ENCODE measurements at regions not wholly inside any gene's neighbourhood (a gene's known extent, or its start where the extent isn't known, plus 50 kb on each side); places are given as distances from the start of the nearest gene placed in this dataset.

DNA sequence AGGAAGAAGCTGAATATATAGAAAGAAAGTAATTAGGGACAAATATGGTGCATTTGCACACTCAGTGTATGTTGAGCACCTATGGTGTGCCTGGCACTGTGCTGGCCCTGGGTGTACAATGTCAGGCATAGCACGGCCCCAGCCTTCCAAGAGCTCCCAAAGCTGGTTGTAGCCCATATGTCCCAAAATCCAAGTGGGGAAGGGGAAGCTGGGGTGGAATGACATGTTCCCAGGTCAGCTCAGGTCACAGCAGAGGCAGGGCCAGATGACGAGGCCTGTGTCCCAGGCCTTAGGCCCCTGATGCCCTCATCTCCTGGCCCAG lies 170.0 kb downstream of the VEGFA start:
- Histone ChIP-seq H3K4me1 (ENCODE audit: control insufficient read depth in 1 of 2, insufficient read depth in 2 of 2, low read depth in 1 of 2, low read length in 1 of 2) (peaks cover 0 to 88% of the 10 kb centered on the region in 2 experiments; a peak in 3 of 4 replicates), H3K27me3 (ENCODE audit: insufficient read depth) (no peaks in the 10 kb centered on the region), H3K9me2 (no peaks in the 10 kb centered on the region), H3K4me2 (no peak overlapping the region), H3K36me3 (replicated peaks in 1 of 2; ENCODE audit: control insufficient read depth in 1 of 2, insufficient read depth in 2 of 2, low read length in 1 of 2) (no peaks in the 10 kb centered on the region), H3K9ac (no peak overlapping the region), H3K9me3 (no peaks in the 10 kb centered on the region), H4K20me1 (ENCODE audit: insufficient read depth) (no peaks in the 10 kb centered on the region), H2AFZ (ENCODE audit: low read depth) (no peak overlapping the region), H3K4me3 (ENCODE audit: low read depth in 2 of 2, low read length in 1 of 2) (no peak overlapping the region), H3F3A (replicated peaks; ENCODE audit: insufficient read depth) (no peaks in the 10 kb centered on the region), H3K79me2 (ENCODE audit: insufficient read depth) (no peaks in the 10 kb centered on the region), H3K27ac (ENCODE audit: low read depth in 2 of 2, low read length in 1 of 2) (peak overlapping the region in 1 of 2 experiments; percentile 100; a peak in 2 of 4 replicates)
- no CpG with 5 or more reads among the region's 2 CpGs for WGBS (ENCODE audit: low lambda C conversion rate)
- ChIA-PET CTCF (interaction anchor here (0.7 to 10.4 kb wide), 15 partner anchors 10 to 274 kb away, joined by 3 to 121 read pairs (median 9); no protein-coding TSS in a partner anchor), POLR2A (interaction anchor here (1.1 to 3.1 kb wide), 4 partner anchors 51 to 170 kb away, joined by 3 to 10 read pairs (median 8); partner anchors contain the start of gene VEGFA)
- DNase-seq = no peak
- TF ChIP-seq YY1 (IDR thresholded peaks at IDR 0.05; ENCODE audit: low read depth) (no peak), NFIC (IDR thresholded peaks at IDR 0.05; ENCODE audit: borderline replicate concordance) (no peak), FOXJ3 (CRISPR knock-in tag; IDR thresholded peaks at IDR 0.05) (no peak), GATA2 (CRISPR knock-in tag; IDR thresholded peaks at IDR 0.05) (no peak), TEAD4 (IDR thresholded peaks at IDR 0.05; ENCODE audit: borderline replicate concordance, insufficient read depth) (no peak)

DNA sequence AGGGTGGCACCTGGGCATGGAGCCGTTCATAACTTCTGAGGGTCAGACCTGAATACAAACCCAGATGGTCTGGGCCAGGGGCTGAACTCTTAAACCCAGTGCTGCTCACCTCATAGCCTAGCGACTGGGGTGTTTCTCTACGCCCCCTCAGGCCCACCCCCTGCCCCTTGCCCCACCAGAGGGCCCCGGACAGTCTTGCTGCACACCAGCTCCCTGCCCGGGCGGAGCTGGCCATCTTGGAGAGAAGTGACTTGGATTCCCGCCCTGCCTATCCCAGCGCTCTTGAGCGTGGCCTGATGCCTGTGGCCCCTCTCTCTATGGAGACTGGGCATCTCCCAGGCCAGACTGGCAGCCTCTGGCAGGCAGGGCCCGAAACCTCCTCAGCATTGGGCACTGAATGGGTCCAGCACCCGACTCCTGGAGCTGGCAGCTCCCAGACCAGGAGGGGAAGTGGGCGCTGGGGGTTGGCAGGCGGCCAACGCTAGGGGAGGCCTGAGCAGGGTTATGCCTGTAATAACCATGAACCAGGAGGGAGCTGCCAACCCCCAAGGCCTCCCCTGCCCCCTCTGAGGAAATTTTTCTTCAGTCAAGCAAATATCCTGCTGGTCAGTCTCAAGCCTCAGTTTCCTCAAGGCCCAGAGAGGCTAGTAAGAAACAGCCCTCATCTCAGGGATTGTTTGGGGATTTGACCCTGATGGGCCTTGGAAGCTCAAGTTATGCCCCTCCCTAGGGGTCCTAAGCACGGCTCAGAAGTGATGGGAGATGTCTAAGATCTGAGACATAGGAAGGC lies 169.5 kb downstream of the VEGFA start:
- Histone ChIP-seq H3K4me2 (no peak overlapping the region), H2AFZ (ENCODE audit: low read depth) (no peak overlapping the region), H3K36me3 (replicated peaks in 1 of 2; ENCODE audit: control insufficient read depth in 1 of 2, insufficient read depth in 2 of 2, low read length in 1 of 2) (no peaks in the 10 kb centered on the region), H3K9me2 (no peaks in the 10 kb centered on the region), H3K27ac (ENCODE audit: low read depth in 2 of 2, low read length in 1 of 2) (peak overlapping the region in 1 of 2 experiments; percentile 100; a peak in 2 of 4 replicates), H3K79me2 (ENCODE audit: insufficient read depth) (no peaks in the 10 kb centered on the region), H3K4me1 (ENCODE audit: control insufficient read depth in 1 of 2, insufficient read depth in 2 of 2, low read depth in 1 of 2, low read length in 1 of 2) (peaks cover 0 to 91% of the 10 kb centered on the region in 2 experiments; a peak in 3 of 4 replicates), H3K27me3 (ENCODE audit: insufficient read depth) (no peaks in the 10 kb centered on the region), H3K9ac (no peak overlapping the region), H3K4me3 (ENCODE audit: low read depth in 2 of 2, low read length in 1 of 2) (no peak overlapping the region), H3K9me3 (no peaks in the 10 kb centered on the region), H3F3A (replicated peaks; ENCODE audit: insufficient read depth) (no peaks in the 10 kb centered on the region), H4K20me1 (ENCODE audit: insufficient read depth) (no peaks in the 10 kb centered on the region)
- WGBS (ENCODE audit: low lambda C conversion rate) = 83% methylated on average over 5 of the region's 15 CpGs
- POLR2A ChIA-PET = interaction anchor here (1.1 to 4.2 kb wide), 5 partner anchors 12 to 169 kb away, joined by 3 to 30 read pairs (median 8); partner anchors contain the start of gene VEGFA
- TF ChIP-seq NFIC (IDR thresholded peaks at IDR 0.05; ENCODE audit: borderline replicate concordance) (peak; percentile 26; the same call in 1 of the 2 replicates), RAD21 (IDR thresholded peaks at IDR 0.05; ENCODE audit: low read length) (no peak)
- DNase-seq = peak; percentile 65
- CTCF ChIA-PET = interaction anchor here (0.7 to 10.4 kb wide), 15 partner anchors 9 to 273 kb away, joined by 3 to 121 read pairs (median 8); no protein-coding TSS in a partner anchor

DNA sequence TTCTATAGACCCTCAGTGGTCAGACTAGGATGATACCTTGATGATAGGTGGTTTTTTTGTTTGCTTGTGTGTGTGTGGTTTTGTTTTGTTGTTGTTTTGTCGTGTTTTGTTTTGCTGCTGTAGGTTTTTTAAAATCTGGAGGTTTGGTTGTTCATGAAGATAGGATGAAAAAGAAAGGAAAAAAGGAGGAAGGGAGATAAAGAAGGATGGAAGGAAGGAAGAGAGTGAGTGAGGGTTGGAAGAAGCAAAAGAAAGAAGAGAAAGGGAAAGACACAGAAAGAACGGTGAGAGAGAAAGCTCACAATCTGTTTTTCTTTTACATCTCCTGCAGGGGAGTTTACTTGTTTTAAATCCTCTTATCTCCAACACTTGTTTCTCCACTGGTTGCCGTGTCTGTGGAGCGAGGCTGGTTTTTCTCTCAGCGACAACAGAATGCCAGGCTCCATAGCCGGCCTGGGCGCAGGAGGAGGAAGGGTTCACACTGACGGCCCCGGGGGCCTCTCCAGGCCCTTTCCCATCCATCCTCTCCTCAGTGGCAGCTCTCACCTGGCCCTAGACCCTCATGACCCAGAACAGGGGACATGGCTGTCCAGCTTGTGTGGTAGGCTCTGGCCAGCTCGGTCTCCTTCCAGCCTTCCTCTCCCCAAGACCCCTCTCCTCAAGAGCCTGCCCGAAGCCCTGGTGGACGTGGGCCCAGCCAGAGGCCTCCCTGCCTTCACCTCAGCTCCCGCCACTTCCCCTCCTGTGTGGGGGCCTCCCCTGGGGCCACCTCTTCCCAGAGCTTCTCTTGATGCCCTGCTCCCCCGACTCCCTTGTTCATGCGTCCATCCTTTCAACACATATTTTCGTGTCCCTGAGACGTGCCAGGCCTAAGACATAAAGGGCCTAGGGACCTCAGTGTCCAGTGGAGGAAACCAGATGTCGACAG lies 168.4 kb downstream of the VEGFA start:
- Histone ChIP-seq H3F3A (replicated peaks; ENCODE audit: insufficient read depth) (no peaks in the 10 kb centered on the region), H3K9me2 (no peaks in the 10 kb centered on the region), H3K4me1 (ENCODE audit: control insufficient read depth in 1 of 2, insufficient read depth in 2 of 2, low read depth in 1 of 2, low read length in 1 of 2) (peaks cover 0 to 94% of the 10 kb centered on the region in 2 experiments; a peak in 3 of 4 replicates), H3K27ac (ENCODE audit: low read depth in 2 of 2, low read length in 1 of 2) (peak overlapping the region in 1 of 2 experiments; percentile 100; a peak in 2 of 4 replicates), H3K4me3 (ENCODE audit: low read depth in 2 of 2, low read length in 1 of 2) (no peak overlapping the region), H4K20me1 (ENCODE audit: insufficient read depth) (no peaks in the 10 kb centered on the region), H3K27me3 (ENCODE audit: insufficient read depth) (no peaks in the 10 kb centered on the region), H3K9ac (no peak overlapping the region), H3K4me2 (no peak overlapping the region), H3K36me3 (replicated peaks in 1 of 2; ENCODE audit: control insufficient read depth in 1 of 2, insufficient read depth in 2 of 2, low read length in 1 of 2) (no peaks in the 10 kb centered on the region), H3K9me3 (no peaks in the 10 kb centered on the region), H2AFZ (ENCODE audit: low read depth) (no peak overlapping the region), H3K79me2 (ENCODE audit: insufficient read depth) (no peaks in the 10 kb centered on the region)
- TF ChIP-seq RCOR1 (IDR thresholded peaks at IDR 0.05; ENCODE audit: low read length) (no peak), RXRA (IDR thresholded peaks at IDR 0.05; ENCODE audit: borderline replicate concordance, low read depth) (no peak), CHD2 (IDR thresholded peaks at IDR 0.05; ENCODE audit: low read length, partially characterized antibody) (peak; percentile 7), GATA2 (CRISPR knock-in tag; IDR thresholded peaks at IDR 0.05) (peak; percentile 74), TCF12 (IDR thresholded peaks at IDR 0.05) (no peak), EP300 (IDR thresholded peaks at IDR 0.05; ENCODE audit: borderline replicate concordance in 1 of 2, low read depth in 1 of 2, low read length in 1 of 2) (peak in 1 of 2 experiments; percentile 63; a peak in 2 of 4 replicates)
- TF ChIP-seq, protein P1, sequence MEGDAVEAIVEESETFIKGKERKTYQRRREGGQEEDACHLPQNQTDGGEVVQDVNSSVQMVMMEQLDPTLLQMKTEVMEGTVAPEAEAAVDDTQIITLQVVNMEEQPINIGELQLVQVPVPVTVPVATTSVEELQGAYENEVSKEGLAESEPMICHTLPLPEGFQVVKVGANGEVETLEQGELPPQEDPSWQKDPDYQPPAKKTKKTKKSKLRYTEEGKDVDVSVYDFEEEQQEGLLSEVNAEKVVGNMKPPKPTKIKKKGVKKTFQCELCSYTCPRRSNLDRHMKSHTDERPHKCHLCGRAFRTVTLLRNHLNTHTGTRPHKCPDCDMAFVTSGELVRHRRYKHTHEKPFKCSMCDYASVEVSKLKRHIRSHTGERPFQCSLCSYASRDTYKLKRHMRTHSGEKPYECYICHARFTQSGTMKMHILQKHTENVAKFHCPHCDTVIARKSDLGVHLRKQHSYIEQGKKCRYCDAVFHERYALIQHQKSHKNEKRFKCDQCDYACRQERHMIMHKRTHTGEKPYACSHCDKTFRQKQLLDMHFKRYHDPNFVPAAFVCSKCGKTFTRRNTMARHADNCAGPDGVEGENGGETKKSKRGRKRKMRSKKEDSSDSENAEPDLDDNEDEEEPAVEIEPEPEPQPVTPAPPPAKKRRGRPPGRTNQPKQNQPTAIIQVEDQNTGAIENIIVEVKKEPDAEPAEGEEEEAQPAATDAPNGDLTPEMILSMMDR (IDR thresholded peaks at IDR 0.05) = no peak
- TF ChIP-seq, protein P2, sequence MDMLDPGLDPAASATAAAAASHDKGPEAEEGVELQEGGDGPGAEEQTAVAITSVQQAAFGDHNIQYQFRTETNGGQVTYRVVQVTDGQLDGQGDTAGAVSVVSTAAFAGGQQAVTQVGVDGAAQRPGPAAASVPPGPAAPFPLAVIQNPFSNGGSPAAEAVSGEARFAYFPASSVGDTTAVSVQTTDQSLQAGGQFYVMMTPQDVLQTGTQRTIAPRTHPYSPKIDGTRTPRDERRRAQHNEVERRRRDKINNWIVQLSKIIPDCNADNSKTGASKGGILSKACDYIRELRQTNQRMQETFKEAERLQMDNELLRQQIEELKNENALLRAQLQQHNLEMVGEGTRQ (IDR thresholded peaks at IDR 0.05; ENCODE audit: borderline replicate concordance, low read depth, low read length) = no peak
- TF ChIP-seq, protein P3, sequence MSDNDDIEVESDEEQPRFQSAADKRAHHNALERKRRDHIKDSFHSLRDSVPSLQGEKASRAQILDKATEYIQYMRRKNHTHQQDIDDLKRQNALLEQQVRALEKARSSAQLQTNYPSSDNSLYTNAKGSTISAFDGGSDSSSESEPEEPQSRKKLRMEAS (IDR thresholded peaks at IDR 0.05; ENCODE audit: low read depth) = no peak
- ChIA-PET POLR2A (interaction anchor here (0.5 to 4.2 kb wide), 12 partner anchors 11 to 168 kb away, joined by 3 to 30 read pairs (median 8); partner anchors contain the start of gene VEGFA), CTCF (interaction anchor here (0.9 to 10.4 kb wide), 9 partner anchors 8 to 272 kb away, joined by 4 to 121 read pairs (median 11); partner anchors contain the start of gene VEGFA)
- 90% methylated on average over 17 of the region's 18 CpGs for whole genome bisulfite sequencing (ENCODE audit: low lambda C conversion rate)
- peak; percentile 50 for DNase-seq

Measured in SK-N-SH (cell line).